ENCODE measurements at regions not wholly inside any gene's neighbourhood (a gene's known extent, or its start where the extent isn't known, plus 50 kb on each side); places are given as distances from the start of the nearest gene placed in this dataset.

DNA sequence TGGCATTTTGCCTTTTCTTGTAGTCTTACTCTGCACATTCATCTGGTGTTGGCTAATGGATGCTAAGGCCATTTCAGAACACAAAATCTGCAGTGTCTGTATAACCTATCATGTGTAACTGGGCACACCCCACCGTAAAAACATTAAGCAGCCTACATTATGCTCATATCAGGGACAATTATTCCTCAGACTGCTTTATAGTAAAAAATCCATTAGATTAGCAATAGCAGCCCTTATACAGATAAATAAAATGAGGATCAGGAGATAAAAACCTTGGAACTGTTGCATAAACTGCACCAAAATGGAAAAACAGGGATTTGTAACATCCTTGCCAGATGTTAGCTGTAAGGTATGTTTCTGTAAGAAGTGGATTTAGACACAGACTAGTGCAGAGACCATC is 288.8 kb downstream of the HS3ST1 start:
- H3K27me3 Mint-ChIP-seq, result no peaks in the 10 kb centered on the region
- no peak overlapping the region for H3K4me3 Mint-ChIP-seq
- no peak overlapping the region for H3K27ac Mint-ChIP-seq
- no peak overlapping the region for H3K27ac ChIP-seq (ENCODE audit: low read depth, low read length)
- H3K4me1 Mint-ChIP-seq, result no peaks in the 10 kb centered on the region
- H3K36me3 Mint-ChIP-seq, result no peaks in the 10 kb centered on the region
- H3K36me3 ChIP-seq (ENCODE audit: insufficient read depth, low read length), result no peaks in the 10 kb centered on the region
- intact Hi-C loops (cut with micrococcal nuclease), result no loop called here
- H3K4me3 ChIP-seq (ENCODE audit: low read length in 2 of 2), result no peak overlapping the region
- no peak for DNase-seq
- H3K4me1 ChIP-seq (ENCODE audit: insufficient read depth, low read length), result no peaks in the 10 kb centered on the region
- ChIA-PET POLR2A (ENCODE audit: partially characterized antibody) (no interaction called here), CTCF (ENCODE audit: partially characterized antibody) (no interaction called here)
- H3K9me3 ChIP-seq (ENCODE audit: control insufficient read depth in 1 of 2, low read length in 2 of 2), result no peaks in the 10 kb centered on the region
- peaks cover 0 to 8% (median 4%) of the 10 kb centered on the region in 8 donors for H3K9me3 Mint-ChIP-seq
- no peaks in the 10 kb centered on the region for H3K27me3 ChIP-seq (ENCODE audit: insufficient read depth, low read length)

DNA sequence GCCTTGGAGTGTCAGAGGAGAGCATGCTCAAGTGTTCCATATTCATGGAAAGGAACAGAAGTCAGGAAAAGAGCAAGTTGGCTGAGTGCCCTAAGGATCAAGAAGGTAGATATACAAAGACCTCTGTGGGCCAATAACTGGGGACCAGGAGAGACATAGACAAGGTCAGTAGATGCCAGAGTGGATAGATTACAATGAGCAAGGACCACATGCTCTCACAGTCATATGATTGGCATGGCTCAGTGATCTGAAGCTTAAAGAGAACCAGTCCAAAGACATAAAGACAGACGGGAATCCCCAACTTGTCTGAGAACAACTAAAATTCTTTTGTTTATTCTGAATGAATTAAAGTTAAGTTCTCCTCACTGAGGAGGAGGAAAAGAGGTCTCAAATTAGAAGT is 289.7 kb downstream of the HS3ST1 start:
- H3K9me3 ChIP-seq (ENCODE audit: control insufficient read depth in 1 of 2, low read length in 2 of 2), result no peaks in the 10 kb centered on the region
- POLR2A ChIA-PET (ENCODE audit: partially characterized antibody), result no interaction called here
- H3K36me3 ChIP-seq (ENCODE audit: insufficient read depth, low read length), result no peaks in the 10 kb centered on the region
- H3K27me3 ChIP-seq (ENCODE audit: insufficient read depth, low read length), result no peaks in the 10 kb centered on the region
- H3K27ac ChIP-seq (ENCODE audit: low read depth, low read length), result no peak overlapping the region
- no peak overlapping the region for H3K4me3 Mint-ChIP-seq
- no peak overlapping the region for H3K4me3 ChIP-seq (ENCODE audit: low read length in 2 of 2)
- peaks cover 0 to 8% (median 4%) of the 10 kb centered on the region in 8 donors for H3K9me3 Mint-ChIP-seq
- CTCF ChIA-PET (ENCODE audit: partially characterized antibody), result no interaction called here
- H3K36me3 Mint-ChIP-seq, result no peaks in the 10 kb centered on the region
- H3K4me1 Mint-ChIP-seq, result no peaks in the 10 kb centered on the region
- DNase-seq, result no peak
- no peaks in the 10 kb centered on the region for H3K27me3 Mint-ChIP-seq
- H3K27ac Mint-ChIP-seq, result no peak overlapping the region
- intact Hi-C loops (cut with micrococcal nuclease), result no loop called here
- H3K4me1 ChIP-seq (ENCODE audit: insufficient read depth, low read length), result no peaks in the 10 kb centered on the region

DNA sequence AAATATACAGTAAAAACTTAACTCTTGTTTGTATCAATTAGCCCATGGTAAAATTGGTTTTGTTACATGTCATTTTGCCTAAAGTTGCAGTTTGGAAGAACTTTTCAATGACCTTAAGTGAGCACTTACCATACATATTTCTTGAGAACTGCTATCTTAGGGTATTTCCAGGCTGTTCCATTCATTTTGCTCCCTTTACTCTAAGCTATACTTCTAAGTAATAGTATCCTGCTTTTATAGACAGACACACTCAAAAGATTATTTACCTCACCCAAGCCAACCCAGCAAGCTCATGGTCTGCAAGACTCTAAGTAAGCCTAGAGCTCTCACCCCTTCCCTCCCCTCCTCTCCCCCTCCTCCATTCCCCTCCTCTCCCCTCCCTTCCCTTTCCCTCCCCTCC is 294.0 kb downstream of the HS3ST1 start:
- Histone ChIP-seq H3K4me3 (ENCODE audit: low read length in 2 of 2) (no peak overlapping the region), H3K36me3 (ENCODE audit: insufficient read depth, low read length) (no peaks in the 10 kb centered on the region), H3K4me1 (ENCODE audit: insufficient read depth, low read length) (no peaks in the 10 kb centered on the region), H3K27me3 (ENCODE audit: insufficient read depth, low read length) (no peaks in the 10 kb centered on the region), H3K27ac (ENCODE audit: low read depth, low read length) (no peak overlapping the region), H3K9me3 (ENCODE audit: control insufficient read depth in 1 of 2, low read length in 2 of 2) (no peaks in the 10 kb centered on the region)
- no peak for DNase-seq
- no peaks in the 10 kb centered on the region for H3K36me3 Mint-ChIP-seq
- no peak overlapping the region for H3K27ac Mint-ChIP-seq
- intact Hi-C loops (cut with micrococcal nuclease), result no loop called here
- CTCF ChIA-PET (ENCODE audit: partially characterized antibody), result no interaction called here
- no peaks in the 10 kb centered on the region for H3K27me3 Mint-ChIP-seq
- H3K4me3 Mint-ChIP-seq, result no peak overlapping the region
- H3K9me3 Mint-ChIP-seq, result peaks cover 0 to 5% (median 2%) of the 10 kb centered on the region in 8 donors
- POLR2A ChIA-PET (ENCODE audit: partially characterized antibody), result no interaction called here
- H3K4me1 Mint-ChIP-seq, result no peaks in the 10 kb centered on the region

DNA sequence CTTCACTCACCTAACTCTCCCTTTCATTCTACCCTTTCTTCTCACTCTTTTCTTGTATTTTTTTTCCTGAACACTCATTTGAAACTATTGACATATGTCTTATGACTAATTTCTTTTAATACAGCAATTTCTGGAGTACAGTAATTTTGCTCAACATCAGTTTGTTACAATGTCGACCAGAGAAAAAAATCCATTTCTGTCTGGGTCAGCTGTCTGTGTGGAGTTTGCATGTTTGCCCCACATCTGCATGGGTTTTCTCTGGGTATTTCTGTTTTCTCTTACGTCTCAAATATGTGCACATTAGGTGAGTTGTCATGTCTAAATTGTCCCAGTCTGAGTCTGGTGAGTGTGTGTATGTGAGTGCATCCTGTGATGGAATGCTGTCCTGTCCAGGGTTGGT is 294.8 kb downstream of the HS3ST1 start:
- POLR2A ChIA-PET (ENCODE audit: partially characterized antibody), result no interaction called here
- Histone ChIP-seq H3K9me3 (ENCODE audit: control insufficient read depth in 1 of 2, low read length in 2 of 2) (no peaks in the 10 kb centered on the region), H3K36me3 (ENCODE audit: insufficient read depth, low read length) (no peaks in the 10 kb centered on the region), H3K4me1 (ENCODE audit: insufficient read depth, low read length) (no peaks in the 10 kb centered on the region), H3K4me3 (ENCODE audit: low read length in 2 of 2) (no peak overlapping the region), H3K27me3 (ENCODE audit: insufficient read depth, low read length) (no peaks in the 10 kb centered on the region), H3K27ac (ENCODE audit: low read depth, low read length) (no peak overlapping the region)
- no peak overlapping the region for H3K27ac Mint-ChIP-seq
- intact Hi-C loops (cut with micrococcal nuclease), result no loop called here
- no peak overlapping the region for H3K4me3 Mint-ChIP-seq
- DNase-seq, result no peak
- CTCF ChIA-PET (ENCODE audit: partially characterized antibody), result no interaction called here
- H3K36me3 Mint-ChIP-seq, result no peaks in the 10 kb centered on the region
- peaks cover 0 to 5% (median 1%) of the 10 kb centered on the region in 8 donors for H3K9me3 Mint-ChIP-seq
- no peaks in the 10 kb centered on the region for H3K4me1 Mint-ChIP-seq
- H3K27me3 Mint-ChIP-seq, result no peaks in the 10 kb centered on the region

DNA sequence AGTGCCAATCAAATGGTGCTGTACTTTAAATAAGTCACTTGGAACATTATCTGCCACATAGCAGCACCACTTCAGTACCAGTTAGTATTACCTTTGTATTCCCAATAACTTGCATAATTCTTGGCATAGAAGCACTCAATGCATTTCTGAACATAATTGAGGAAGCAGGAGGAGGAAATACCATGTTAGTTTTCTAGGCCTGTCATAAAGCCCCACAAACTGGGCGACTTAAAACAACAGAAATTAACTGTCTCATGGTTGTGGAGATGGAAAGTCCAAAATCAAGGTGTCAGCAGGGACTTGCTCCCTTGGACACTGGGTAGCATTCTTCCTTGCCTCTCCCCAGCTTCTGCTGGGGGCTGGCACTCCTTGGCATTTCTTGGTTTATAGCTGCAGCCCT is 296.2 kb downstream of the HS3ST1 start:
- Mint-ChIP-seq H3K27me3 (no peaks in the 10 kb centered on the region), H3K4me3 (no peak overlapping the region), H3K27ac (no peak overlapping the region), H3K36me3 (no peaks in the 10 kb centered on the region), H3K4me1 (no peaks in the 10 kb centered on the region), H3K9me3 (peaks cover 0 to 4% (median 0%) of the 10 kb centered on the region in 8 donors)
- ChIA-PET POLR2A (ENCODE audit: partially characterized antibody) (no interaction called here), CTCF (ENCODE audit: partially characterized antibody) (no interaction called here)
- intact Hi-C loops (cut with micrococcal nuclease), result no loop called here
- Histone ChIP-seq H3K27me3 (ENCODE audit: insufficient read depth, low read length) (no peaks in the 10 kb centered on the region), H3K9me3 (ENCODE audit: control insufficient read depth in 1 of 2, low read length in 2 of 2) (no peaks in the 10 kb centered on the region), H3K4me1 (ENCODE audit: insufficient read depth, low read length) (no peaks in the 10 kb centered on the region), H3K4me3 (ENCODE audit: low read length in 2 of 2) (no peak overlapping the region), H3K36me3 (ENCODE audit: insufficient read depth, low read length) (no peaks in the 10 kb centered on the region), H3K27ac (ENCODE audit: low read depth, low read length) (no peak overlapping the region)
- no peak for DNase-seq

DNA sequence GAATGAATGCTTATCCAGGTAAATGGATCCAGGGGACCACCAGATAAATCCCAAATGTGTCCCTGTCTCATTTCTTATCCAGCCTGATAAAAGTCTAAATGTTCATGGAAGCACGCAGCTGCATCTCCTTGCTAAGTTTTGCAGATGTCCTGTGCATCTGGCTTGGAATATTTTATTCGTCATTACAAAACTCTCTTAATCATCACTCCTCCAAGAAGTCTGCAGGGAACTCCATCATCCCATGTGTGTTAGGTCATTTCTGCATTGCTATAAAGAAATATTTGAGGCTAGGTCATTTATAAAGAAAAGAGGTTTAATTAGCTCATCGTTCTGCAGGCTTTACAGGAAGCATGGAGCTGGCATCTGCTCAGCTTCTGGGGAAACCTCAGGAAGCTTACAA is 297.2 kb downstream of the HS3ST1 start:
- CTCF ChIA-PET (ENCODE audit: partially characterized antibody), result no interaction called here
- POLR2A ChIA-PET (ENCODE audit: partially characterized antibody), result no interaction called here
- Histone ChIP-seq H3K36me3 (ENCODE audit: insufficient read depth, low read length) (no peaks in the 10 kb centered on the region), H3K4me1 (ENCODE audit: insufficient read depth, low read length) (no peaks in the 10 kb centered on the region), H3K27ac (ENCODE audit: low read depth, low read length) (no peak overlapping the region), H3K4me3 (ENCODE audit: low read length in 2 of 2) (no peak overlapping the region), H3K9me3 (ENCODE audit: control insufficient read depth in 1 of 2, low read length in 2 of 2) (no peaks in the 10 kb centered on the region), H3K27me3 (ENCODE audit: insufficient read depth, low read length) (no peaks in the 10 kb centered on the region)
- Mint-ChIP-seq H3K9me3 (peaks cover 0 to 4% (median 0%) of the 10 kb centered on the region in 8 donors), H3K4me1 (no peaks in the 10 kb centered on the region), H3K36me3 (no peaks in the 10 kb centered on the region), H3K4me3 (no peak overlapping the region), H3K27me3 (no peaks in the 10 kb centered on the region), H3K27ac (no peak overlapping the region)
- no peak for DNase-seq
- intact Hi-C loops (cut with micrococcal nuclease), result no loop called here

DNA sequence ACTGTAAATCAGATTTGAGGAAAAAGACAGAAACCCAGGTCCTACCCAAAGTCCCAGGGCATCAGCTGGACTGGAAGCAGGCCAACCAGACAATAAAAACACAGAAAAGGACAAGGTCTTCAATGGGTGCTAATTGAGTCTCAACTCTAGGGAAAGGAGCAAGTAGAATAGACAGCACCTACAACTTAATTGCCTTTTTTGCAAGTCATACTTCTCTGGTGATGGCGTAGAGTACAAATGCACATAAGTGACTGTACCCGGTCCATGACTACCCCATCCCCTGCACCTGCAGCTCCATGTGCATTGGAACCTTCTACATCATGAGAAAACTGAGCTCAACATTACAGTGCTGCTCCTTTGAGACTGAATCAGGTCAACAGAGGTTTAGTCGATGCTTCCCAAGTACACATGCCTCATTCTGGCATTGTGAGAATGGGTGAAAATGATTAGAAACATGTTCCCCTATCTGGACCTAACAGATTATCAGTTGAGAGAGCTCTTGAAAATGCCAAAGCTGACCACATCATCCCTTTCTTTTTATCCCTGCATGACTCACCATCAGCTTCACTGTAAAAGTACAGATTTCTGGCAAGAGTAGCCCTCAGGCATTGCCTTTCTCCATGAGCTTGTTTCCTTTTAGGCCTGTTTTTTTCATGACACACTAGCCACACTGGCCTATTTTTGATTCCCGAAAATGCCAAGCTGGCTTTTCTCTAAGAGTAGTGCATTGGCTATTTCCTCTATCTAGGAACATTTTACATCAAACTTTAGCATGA is 298.3 kb downstream of the HS3ST1 start:
- H3K27me3 Mint-ChIP-seq, result no peaks in the 10 kb centered on the region
- no peak overlapping the region for H3K27ac Mint-ChIP-seq
- H3K36me3 Mint-ChIP-seq, result no peaks in the 10 kb centered on the region
- ChIA-PET POLR2A (ENCODE audit: partially characterized antibody) (no interaction called here), CTCF (ENCODE audit: partially characterized antibody) (no interaction called here)
- Histone ChIP-seq H3K4me1 (ENCODE audit: insufficient read depth, low read length) (no peaks in the 10 kb centered on the region), H3K4me3 (ENCODE audit: low read length in 2 of 2) (no peak overlapping the region), H3K36me3 (ENCODE audit: insufficient read depth, low read length) (no peaks in the 10 kb centered on the region), H3K9me3 (ENCODE audit: control insufficient read depth in 1 of 2, low read length in 2 of 2) (no peaks in the 10 kb centered on the region), H3K27ac (ENCODE audit: low read depth, low read length) (no peak overlapping the region), H3K27me3 (ENCODE audit: insufficient read depth, low read length) (no peaks in the 10 kb centered on the region)
- intact Hi-C loops (cut with micrococcal nuclease), result no loop called here
- no peak overlapping the region for H3K4me3 Mint-ChIP-seq
- H3K4me1 Mint-ChIP-seq, result no peaks in the 10 kb centered on the region
- H3K9me3 Mint-ChIP-seq, result peaks cover 0 to 4% (median 0%) of the 10 kb centered on the region in 8 donors
- no peak for DNase-seq

DNA sequence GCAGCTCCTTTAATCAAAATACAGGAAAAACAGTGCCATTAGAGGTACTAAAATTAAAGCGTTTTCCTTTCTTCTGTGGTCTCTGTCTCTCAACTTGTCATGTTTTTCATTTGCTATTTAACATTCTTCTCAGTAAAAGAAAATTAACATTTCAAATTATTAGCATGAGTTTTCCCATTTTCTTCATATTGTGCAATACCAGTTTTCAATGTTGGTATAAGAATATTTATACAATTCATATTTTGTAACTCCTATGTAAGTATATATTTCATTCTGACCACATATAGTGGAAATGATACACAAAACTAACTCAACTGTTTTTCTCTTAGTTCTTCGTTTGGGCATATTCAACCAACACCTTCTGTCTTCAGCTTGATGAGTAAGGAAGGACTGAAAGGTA is 308.3 kb downstream of the HS3ST1 start:
- intact Hi-C loops (cut with micrococcal nuclease), result no loop called here
- Mint-ChIP-seq H3K4me1 (no peaks in the 10 kb centered on the region), H3K9me3 (peaks cover 0 to 8% (median 3%) of the 10 kb centered on the region in 8 donors), H3K4me3 (no peak overlapping the region), H3K27ac (no peak overlapping the region), H3K27me3 (peaks cover 0 to 2% of the 10 kb centered on the region in 2 donors), H3K36me3 (no peaks in the 10 kb centered on the region)
- Histone ChIP-seq H3K4me1 (ENCODE audit: insufficient read depth, low read length) (no peaks in the 10 kb centered on the region), H3K4me3 (ENCODE audit: low read length in 2 of 2) (no peak overlapping the region), H3K27ac (ENCODE audit: low read depth, low read length) (no peak overlapping the region), H3K36me3 (ENCODE audit: insufficient read depth, low read length) (no peaks in the 10 kb centered on the region), H3K27me3 (ENCODE audit: insufficient read depth, low read length) (no peaks in the 10 kb centered on the region), H3K9me3 (ENCODE audit: control insufficient read depth in 1 of 2, low read length in 2 of 2) (no peaks in the 10 kb centered on the region)
- no peak for DNase-seq
- POLR2A ChIA-PET (ENCODE audit: partially characterized antibody), result no interaction called here
- CTCF ChIA-PET (ENCODE audit: partially characterized antibody), result no interaction called here
